Activated naive CD8-positive, alpha-beta T cell treated with anti-CD3 and anti-CD28 coated beads, Interleukin-2, amount 50 U/mL, for 16 hours (primary cell): ENCODE measurements at regions not wholly inside any gene's neighbourhood (a gene's known extent, or its start where the extent isn't known, plus 50 kb on each side); places are given as distances from the start of the nearest gene placed in this dataset.
"Not testable (repeated sequence)": the region's sequence is repeated elsewhere in the genome, so short reads cannot be mapped to it uniquely, and the experiment has no call there.

Source experiments
- DNase-seq: peaks from one replicate; pipeline ENCODE4 v3.0.0-alpha.2; 2020; ENCODE audit warnings: low read depth, low spot score

GRCh38 chr16:87093804-87094555 is 223.2 kb downstream of the C16orf95 start:
- DNase-seq: no peak

- no peak for DNase-seq
These were observed 222.7 kb downstream of the C16orf95 start for GRCh38 chr16:87094556-87094865.

- DNase-seq: no peak
These were observed 221.9 kb downstream of the C16orf95 start for GRCh38 chr16:87095271-87095670.

- DNase-seq: no peak
These were observed 220.4 kb downstream of the C16orf95 start for GRCh38 chr16:87096746-87097333.

- DNase-seq: no peak
These were observed 218.8 kb downstream of the C16orf95 start for GRCh38 chr16:87098361-87098760.

GRCh38 chr16:87098976-87099720 is 218.0 kb downstream of the C16orf95 start:
- DNase-seq: no peak

GRCh38 chr16:87100306-87101058 is 216.7 kb downstream of the C16orf95 start:
- no peak for DNase-seq

- no peak for DNase-seq
These were observed 215.3 kb downstream of the C16orf95 start for GRCh38 chr16:87101903-87102302.

- no peak for DNase-seq
These were observed 210.0 kb downstream of the C16orf95 start for GRCh38 chr16:87107201-87107600.

GRCh38 chr16:87108278-87108677 is 208.9 kb downstream of the C16orf95 start:
- DNase-seq: no peak

- DNase-seq: no peak
These were observed 208.3 kb downstream of the C16orf95 start for GRCh38 chr16:87108941-87109340.

GRCh38 chr16:87114832-87115231 is 202.4 kb downstream of the C16orf95 start:
- DNase-seq: no peak

GRCh38 chr16:87115646-87116045 is 201.5 kb downstream of the C16orf95 start:
- no peak for DNase-seq

GRCh38 chr16:87117936-87118335 is 199.3 kb downstream of the C16orf95 start:
- DNase-seq: no peak

GRCh38 chr16:87119168-87119567 is 198.0 kb downstream of the C16orf95 start:
- no peak for DNase-seq

- DNase-seq: no peak
These were observed 197.4 kb downstream of the C16orf95 start for GRCh38 chr16:87119748-87120147.

- no peak for DNase-seq
These were observed 195.4 kb downstream of the C16orf95 start for GRCh38 chr16:87121816-87122215.

GRCh38 chr16:87123356-87124001 is 193.7 kb downstream of the C16orf95 start:
- no peak for DNase-seq

GRCh38 chr16:87124405-87124804 is 192.8 kb downstream of the C16orf95 start:
- not testable (repeated sequence) for DNase-seq

- no peak for DNase-seq
These were observed 191.7 kb downstream of the C16orf95 start for GRCh38 chr16:87125206-87126155.
